HT-29 (cell line): ENCODE measurements at regions not wholly inside any gene's neighbourhood (a gene's known extent, or its start where the extent isn't known, plus 50 kb on each side); places are given as distances from the start of the nearest gene placed in this dataset.
A peak's percentile ranks its signal among the peaks of the same experiment; 100 is the strongest.
"Not testable (repeated sequence)": the region's sequence is repeated elsewhere in the genome, so short reads cannot be mapped to it uniquely, and the experiment has no call there.

ENCODE experiments used
- DNase-seq: peaks from one replicate; pipeline ENCODE4 v3.0.0-alpha.2; 2015; ENCODE audit warnings: low spot score

DNA sequence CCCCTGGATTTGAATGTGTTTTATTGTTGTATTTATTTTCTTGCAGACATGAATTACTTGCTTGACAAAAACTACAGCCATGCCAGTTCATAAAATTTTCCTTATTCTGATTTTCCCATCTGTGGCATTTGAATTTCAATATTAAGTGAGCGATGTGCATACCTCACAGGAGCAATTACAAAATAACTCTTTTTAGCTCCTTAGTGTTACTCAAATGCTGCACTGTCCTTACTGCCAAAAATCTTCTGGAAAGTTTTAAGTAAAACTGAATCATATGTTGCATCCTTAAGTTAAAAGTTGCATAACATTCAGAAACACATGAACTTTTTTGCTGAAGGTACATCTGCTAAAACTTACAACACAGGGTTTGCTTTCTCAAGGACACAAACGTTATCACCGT, 120.1 kb downstream of the OR4M2 start:
- not testable (repeated sequence) for DNase-seq

DNA sequence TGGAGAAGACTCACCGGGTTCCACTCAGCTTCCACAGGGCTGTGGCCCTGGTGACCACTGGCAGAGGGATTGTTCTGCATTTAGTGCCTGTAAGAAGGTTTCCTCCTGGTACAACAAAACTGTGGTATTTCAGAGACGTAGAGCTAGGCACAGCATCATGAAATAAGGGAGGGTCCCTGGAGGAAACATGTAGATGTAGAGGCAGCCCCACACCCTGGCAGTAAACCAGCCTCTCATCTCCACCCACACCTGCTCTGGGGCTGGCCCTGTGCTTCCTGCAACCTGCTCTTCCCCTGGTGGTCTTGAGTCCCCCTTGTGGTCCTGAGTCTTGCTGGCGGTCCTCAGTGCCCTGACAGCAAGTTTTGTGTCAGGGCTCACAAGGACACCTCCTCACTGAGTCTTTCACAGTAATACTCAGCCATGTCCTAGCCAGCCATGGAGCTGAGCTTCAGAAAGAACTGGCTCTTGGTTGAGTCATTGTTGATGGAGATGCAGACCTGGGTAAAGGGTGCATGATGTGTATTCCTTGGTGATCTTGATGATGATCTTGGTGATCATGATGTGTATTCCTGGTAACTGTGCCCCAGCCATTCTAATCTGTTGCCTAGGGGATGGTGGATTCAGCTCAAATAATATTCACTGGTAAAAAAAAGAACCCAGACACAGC, 121.8 kb downstream of the OR4M2 start:
- not testable (repeated sequence) for DNase-seq

DNA sequence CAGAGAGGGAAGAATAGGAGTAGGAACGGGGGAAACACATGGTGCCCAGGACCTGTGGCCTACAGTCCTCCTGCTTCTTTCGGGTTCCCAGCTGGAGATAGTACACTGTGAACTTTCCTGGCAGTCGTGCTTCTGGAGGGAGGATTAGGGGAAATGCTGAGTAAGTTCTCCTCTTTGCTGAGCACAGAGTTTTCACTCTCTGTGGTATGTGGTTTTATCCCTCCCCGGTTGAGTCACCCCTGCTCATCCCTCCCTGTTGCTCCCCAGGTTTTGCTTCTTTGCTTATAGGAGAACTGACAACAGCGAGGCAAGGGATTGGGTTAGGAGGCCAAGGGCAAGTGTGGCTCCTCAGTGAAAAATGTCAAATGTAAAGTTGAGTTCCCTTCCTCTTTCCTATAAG, 122.9 kb downstream of the OR4M2 start:
- DNase-seq, result not testable (repeated sequence)

DNA sequence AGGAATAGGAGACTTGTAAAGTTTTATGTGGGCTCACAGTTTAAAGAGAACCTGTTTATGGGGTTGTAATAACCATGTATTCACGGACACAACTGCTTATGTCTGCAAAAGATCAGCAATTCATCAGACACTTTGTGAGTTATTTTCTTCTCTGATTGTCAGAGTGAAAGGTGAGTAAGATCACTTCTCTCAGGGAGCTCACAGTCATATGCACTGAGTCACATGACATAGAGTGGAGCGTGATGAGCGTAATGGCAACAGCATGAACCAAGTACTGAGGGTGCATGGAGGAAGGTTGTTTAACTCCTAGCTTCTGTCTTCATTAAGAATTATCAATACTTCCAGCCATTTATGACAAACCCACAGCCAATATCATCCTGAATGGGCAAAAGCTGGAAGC, 128.8 kb downstream of the OR4M2 start:
- not testable (repeated sequence) for DNase-seq

DNA sequence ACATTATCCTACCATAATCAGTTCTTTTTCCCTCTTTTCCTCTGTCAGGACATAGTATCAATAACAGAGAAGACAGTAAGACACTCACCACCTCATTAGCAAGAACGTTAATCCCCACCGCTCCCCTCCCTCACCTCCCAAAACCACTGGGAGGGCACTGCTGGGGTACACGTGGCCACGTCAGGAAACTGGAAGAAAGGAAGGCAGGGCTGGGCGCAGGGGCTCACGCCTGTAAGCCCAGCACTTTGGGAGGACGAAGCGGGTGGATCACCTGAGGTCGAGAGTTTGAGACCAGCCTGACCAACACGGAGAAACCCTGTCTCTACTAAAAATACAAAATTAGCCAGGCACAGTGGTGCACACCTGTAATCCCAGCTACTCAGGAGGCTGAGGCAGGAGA, 142.3 kb downstream of the OR4M2 start:
- not testable (repeated sequence) for DNase-seq

DNA sequence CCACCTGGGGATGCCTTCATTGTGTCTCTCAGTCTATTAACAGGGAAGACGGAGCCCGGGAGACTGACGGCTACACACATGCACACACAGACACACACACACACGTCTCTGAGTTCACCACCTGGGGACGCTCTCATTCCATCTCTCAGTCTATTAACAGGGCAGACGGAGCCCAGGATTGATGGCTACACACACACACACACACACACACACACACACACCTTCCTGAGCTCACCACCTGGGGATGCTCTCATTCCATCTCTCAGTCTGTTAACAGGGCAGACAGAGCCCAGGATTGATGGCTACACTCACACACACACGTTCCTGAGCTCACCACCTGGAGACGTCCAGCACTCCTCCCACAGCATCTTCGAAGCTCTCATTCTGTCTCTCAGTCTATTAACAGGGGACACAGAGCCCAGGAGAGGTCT, 143.9 kb downstream of the OR4M2 start:
- peak; percentile 22 for DNase-seq

DNA sequence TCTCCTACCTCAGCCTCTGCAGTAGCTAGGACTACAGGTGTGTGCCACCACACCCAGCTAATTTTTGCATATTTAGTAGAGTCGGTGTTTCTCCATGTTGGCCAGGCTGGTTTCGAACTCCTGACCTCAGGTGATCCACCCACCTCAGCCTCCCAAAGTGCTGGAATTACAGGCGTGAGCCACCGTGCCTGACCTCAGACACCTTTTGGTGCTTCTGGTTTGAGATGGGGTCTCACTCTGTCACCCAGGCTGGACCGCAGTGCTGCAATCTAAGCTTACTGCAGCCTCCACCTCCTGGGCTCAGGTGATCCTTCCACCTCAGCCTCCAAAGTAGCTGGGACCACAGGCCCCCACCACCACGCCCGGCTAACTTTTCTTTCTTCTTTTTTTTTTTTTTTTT, 144.6 kb downstream of the OR4M2 start:
- not testable (repeated sequence) for DNase-seq

DNA sequence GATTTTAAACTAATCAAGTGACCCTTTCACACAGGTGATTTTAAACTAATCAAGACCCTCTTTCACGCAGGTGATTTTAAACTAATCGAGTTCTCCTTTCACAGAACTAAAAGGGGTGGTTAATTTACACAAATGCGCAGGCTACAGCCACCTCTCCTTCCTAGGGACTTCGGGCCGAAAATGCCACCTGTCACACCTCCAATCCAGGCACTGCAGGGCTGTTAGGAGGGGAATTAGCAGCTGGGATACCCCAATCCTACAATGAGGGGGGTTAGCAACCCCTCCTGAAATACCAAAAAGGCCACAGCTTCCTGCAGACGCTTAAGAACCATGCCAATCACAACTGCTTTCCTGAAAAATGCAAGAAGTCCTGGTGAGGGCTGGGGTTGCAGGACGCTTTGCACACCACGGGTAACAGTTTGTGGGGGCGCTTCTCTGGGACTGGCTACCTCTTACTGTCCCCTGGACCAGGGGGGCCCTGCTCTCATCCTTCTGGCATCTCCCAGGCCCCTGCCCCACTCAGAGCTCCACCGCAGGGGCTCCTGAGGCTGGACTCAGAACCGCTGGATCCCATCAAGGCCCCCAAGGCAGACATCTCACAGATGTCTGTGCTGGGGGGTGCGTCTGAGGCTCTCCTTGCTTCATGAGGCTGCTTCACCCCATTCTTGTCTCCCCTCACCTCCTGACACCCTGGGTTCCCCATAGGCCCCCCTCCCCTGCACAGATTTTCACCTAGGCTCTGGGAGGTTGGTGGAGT, 145.9 kb downstream of the OR4M2 start:
- no peak for DNase-seq

DNA sequence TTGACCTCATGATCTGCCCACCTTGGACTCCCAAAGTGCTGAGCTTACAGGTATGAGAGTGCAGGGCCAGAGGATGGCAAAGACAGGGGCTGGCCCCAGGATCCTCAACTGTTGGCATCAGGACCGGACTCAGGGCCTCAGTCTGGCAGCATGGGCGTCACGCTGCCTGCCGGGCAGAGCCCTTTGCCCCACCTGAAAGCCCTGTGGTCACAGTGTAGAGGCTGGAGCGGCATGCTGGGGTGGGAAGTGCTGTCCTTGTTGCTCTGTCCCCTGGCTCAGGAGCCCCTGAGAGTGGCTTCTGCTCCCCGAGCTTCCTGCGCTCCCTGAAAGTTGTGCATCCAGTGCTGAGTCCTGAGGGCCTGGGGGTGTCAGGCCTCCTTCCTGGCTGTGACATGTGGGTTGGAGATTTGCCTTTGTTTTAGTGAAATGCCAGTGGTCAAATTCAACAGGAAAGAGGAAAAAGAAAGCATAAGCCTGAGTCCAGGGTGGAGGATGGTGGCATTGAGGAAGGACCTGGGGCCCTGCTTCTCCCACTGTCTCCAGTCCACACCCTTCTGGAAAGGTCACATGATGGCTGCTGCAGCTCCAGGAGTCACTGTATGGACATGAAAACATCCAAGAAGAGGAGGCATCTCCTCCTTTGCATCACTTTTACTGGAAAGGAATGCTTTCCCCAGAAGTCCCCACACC, 147.2 kb downstream of the OR4M2 start:
- no peak for DNase-seq

DNA sequence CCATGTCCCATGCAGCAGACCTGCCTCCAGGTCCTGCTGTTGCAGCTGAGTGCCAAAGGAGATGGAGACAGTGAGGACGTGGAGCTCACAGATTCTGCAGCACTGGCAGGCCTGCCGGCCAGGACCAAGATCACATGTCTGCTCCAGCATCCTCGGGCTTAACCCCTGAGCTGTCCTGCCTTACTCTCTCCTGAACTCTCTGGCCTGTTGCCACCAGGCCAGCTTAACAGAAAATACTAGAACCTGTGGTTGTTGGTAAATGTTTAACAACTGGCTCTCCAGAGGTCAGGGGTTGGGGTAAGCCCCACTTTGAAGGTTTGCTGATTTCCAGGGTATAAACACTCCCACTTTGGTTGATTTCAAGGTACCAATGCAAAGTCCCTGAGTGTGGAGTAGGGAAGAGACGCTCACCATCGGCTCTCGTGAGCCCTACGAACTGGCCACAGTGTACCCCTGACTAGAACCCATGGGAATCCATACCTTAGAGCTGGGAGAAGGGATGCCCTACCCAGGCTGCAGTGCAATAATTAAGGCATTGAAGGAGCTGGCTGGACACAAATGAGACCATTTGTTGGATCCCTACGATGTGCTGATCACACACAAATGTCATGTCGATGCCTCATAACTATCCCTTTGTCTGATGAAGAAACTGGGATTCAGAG, 147.9 kb downstream of the OR4M2 start:
- no peak for DNase-seq

DNA sequence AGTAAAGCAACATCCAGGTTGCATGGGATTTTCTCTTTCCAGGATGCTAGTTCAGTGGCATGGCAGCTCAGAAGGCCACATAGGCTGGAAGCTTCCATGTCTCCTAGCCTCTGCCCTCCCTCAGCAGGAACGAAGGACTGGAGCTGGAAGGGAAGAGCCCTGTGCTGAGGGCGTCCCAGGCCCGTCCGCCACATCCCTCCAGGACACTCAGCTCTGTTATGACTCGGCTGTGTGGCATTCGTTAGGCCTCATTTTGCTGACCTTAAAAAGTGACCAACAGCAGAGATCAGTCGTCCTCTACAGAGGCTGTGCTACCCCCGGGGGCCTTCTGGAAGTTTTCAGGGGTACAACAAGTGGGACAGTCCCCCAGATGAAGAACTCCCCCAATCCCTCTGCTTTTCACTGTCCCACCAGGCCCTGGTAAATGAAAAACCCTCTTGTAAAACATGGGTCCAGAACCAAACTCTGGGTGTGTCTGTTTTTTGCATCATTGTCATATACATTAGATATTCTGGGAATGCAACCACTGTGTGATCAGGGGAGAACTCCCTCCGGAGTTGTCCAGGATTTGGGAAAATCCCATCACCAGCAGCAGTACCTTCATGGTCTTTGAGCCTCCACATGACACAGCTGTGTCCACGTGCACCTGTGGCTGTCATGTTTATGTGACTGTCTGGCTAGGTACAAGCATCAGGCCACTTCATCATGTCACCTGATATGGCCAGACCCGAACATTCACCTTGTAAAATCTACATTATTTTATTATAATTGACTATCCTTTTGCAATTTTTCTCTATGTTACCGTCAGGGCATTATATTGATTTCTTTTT, 149.9 kb downstream of the OR4M2 start:
- no peak for DNase-seq

DNA sequence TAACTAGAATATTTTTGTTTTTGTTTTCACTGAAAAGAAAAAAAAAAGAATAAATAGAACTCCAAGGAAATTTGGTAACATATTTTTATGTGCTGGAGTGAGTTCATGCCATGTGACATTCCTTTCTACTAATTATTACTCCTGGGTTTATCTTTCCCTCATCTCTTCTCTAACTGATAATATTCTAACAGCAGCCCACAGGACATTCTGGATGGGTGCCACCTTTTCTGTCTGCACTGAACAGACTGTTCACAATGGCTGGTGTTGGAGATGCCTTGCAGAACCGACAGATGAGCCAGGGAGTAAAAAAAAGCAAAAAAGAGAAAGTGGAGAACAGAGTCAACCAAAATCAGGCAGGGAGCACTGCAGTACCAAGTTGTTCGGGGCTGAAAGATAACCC, 151.3 kb downstream of the OR4M2 start:
- no peak for DNase-seq

DNA sequence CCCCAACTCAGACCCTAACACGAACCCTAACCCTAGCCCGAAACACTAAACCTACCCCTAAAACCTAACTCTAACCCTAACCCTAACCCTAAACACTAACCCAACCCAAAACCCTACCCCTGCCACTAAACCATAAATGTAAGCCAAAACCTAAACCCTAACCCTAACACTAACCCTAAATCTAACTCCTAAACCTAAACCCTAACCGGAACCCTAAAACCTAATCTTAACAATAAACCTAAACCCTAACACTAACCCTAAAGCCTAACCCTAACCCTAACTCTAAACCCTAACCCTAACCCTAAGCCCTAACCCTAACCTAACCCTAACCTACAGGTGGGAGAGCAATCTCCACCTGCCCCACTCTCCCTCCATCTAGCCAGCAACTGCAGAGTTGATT, 152.3 kb downstream of the OR4M2 start:
- DNase-seq, result no peak

DNA sequence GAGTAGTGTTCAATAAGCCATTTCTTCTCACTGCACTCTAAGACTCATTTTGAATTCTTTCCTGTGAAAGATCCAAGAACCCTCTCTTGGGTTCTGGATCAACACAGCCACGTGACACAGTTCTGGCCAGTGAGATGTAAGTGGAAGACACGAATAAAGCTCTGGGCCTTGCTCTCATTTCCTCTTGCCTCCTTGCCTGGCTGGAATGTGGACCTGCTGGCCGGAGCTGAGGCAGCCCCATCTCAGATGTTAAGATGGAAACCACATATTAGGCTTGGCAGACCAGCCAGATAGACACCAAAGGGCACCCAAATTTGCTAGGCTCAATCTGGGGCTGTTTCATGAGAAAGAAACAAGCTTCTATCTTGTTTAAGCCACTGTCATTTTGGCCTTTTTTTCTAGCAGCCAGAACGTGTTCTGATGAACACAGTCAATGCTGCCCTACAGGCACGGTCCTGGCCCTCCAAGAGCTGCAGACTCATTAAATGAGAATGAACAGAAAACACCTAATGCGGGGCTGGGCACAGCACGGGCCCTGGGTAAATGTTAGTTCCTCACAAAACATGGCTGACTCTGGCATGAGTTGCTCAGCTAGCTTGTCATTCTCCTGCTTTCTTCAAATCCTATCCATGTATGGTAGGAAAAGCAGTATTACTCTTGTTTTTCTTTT, 155.1 kb downstream of the OR4M2 start:
- DNase-seq, result not testable (repeated sequence)

DNA sequence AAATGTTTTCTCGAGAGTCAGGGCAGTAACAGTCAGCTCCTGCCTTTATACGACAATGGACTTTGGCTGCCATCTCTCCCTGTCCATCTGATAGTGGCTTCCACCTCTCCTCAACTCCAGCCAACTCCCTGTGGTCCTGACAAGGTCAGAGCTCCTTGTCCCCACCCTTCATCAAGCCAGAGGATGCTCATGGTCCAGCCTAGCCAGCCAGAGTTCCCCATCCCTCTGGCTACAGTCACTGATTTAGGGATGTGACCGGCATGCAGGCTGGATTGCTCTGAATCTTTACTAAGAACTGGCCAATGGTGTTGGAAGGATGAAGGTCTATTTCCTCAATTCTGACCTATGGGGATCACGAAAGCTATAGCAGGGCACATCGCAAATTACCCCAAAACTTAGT, 156.1 kb downstream of the OR4M2 start:
- DNase-seq, result no peak

DNA sequence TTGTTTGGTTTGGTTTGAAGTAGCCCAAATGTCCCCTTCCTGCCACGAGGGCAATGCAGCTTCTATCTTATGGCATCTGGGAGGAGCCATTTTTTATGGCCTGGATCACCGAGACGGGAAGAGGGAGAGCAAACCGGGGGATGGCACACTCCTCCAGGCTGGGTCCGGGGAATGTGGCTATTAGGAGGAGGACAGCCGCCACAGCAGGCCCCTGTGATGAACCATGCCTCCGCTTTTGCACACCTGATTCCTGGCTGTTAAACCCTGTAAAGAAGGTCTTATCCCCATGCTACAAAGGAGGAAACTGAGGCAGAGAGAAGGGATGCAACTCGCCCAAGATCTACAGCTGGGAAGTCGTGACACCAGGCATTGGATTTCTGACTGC, 157.6 kb downstream of the OR4M2 start:
- no peak for DNase-seq

DNA sequence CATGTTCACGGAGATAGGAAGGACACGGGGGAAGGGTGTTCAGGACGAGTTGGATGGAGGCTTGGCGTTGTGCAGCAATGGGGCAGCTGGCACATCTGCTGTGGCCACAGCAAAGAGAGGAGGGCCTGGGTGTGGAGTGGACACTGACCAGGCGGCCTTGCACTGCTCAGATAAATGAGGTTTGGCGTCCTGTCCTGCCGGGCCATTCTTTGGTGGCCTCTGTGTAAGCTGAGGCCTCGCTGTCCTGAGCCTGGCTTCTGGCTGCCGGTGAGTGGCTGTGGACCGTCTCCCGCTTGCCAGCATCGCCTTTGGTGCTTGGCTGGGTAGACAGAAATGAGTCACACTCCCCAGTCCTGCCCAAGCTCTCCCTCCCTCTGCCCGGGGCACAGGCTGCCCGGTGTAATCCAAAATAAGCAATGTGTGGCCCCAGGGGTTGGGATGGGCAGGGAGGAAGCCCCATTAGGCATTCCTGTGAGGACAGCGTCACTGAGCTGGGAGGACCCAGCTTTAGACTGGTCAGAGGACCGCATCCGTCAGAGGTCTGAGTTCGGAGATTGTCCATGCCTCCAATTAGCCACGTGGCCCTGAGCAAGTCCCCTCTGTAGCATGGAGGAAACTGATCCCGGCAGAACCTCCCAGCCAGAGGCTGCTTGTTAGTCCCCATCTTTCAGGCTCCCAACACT, 158.1 kb downstream of the OR4M2 start:
- DNase-seq, result not testable (repeated sequence)

DNA sequence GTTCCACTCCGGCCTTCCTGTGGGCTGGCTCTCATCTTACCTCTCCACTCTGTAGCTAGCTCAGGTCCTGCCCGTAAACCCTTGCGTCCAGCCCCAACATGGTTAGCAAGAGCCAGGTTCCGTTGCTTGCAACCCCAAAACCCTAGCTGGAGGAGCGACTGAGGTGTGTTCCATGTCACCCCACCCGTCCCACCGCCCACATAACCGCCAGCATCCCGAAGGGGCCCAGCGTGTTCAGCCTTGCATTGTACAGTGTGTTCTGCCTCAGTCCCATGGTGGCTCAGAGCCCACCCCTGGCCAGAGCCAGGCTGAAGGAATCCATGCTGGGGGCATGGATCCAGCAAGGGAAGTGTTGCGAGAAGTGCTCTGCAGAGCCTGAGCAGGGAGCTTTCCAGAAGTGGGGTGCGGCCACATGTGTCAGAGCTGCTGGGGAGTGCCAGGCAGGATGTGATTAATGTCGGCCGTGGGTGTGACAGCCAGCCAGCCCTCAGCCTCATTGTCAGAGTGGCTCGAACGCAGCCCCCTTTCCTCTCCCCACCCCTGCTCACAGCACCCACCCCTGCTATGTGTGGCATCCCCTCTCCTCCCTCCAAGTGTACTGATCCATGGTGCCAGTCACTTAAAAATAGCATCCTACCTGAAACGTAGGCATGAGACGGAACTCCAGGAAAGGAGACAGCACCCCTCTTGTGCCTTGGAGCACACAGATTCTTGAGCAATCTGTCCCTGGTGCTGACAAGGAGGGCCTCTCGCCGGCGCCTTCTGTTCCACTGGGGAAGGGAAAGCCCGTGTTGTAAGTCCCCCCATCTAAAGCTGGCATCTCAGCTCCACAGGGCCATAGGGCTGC, 158.9 kb downstream of the OR4M2 start:
- DNase-seq, result not testable (repeated sequence)

DNA sequence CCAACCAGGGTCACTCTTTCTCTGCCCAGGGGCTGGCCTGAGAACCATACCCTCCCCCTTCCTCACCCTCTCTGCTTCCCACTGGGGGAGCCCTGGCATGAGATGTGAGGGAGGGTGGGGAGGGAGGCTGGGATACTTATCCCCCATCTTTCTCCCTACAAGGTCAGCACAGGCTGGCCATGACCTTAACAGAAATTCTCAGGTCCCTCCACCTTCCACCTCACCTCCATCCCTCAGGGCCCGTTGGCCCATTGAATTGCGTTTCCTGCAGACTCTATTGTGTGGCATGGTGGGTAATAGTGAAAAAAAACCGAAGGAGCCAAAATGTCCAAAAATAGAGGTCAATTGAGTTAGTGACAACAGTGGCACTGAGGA, 159.5 kb downstream of the OR4M2 start:
- DNase-seq, result no peak
